HL-60 (cell line): ENCODE measurements at regions not wholly inside any gene's neighbourhood (a gene's known extent, or its start where the extent isn't known, plus 50 kb on each side); places are given as distances from the start of the nearest gene placed in this dataset.

Source experiments
- DNase-seq, 2 experiments: peaks; one replicate each; pipeline ENCODE4 v3.0.0-alpha.2; 2010 to 2020; ENCODE audit warnings: low read depth in 1 of 2, low spot score in 1 of 2
- H3K27ac ChIP-seq: fragments of 250-450 bp; sonication (Bioruptor Pico); replicated peaks from 2 replicates; pipeline ENCODE4 v1.5.1; 2020; ENCODE audit warnings: mild to moderate bottlenecking, moderate library complexity
- H3K27me3 ChIP-seq: fragments of 250-450 bp; sonication (Bioruptor Pico); 2 replicates; pipeline ENCODE4 v1.5.1; 2021; ENCODE audit warnings: mild to moderate bottlenecking, moderate library complexity; ENCODE audit not compliant: insufficient read depth, poor library complexity, severe bottlenecking
- H3K4me3 ChIP-seq: replicated peaks from 2 replicates; pipeline ENCODE4 v1.5.1; 2011; ENCODE audit warnings: mild to moderate bottlenecking, control low read depth, low read length; ENCODE audit not compliant: insufficient read depth
- CTCF ChIP-seq: IDR thresholded peaks from one replicate; pipeline ENCODE4 v1.5.1; 2011; ENCODE audit warnings: low read length, control low read depth, inconsistent platforms; ENCODE audit not compliant: insufficient read depth
- GABPA ChIP-seq: IDR thresholded peaks from 2 replicates; pipeline ENCODE4 v1.6.1; 2012; ENCODE audit warnings: low read depth
- POLR2AphosphoS5 ChIP-seq: IDR thresholded peaks from 2 replicates; pipeline ENCODE4 v1.6.1; 2012; ENCODE audit warnings: low read depth
- REST ChIP-seq: IDR thresholded peaks from 2 replicates; pipeline ENCODE4 v1.6.1; 2012; ENCODE audit warnings: low read depth; ENCODE audit not compliant: insufficient replicate concordance
- SPI1 ChIP-seq: IDR thresholded peaks from 2 replicates; pipeline ENCODE4 v1.6.1; 2012; ENCODE audit warnings: low read depth, mild to moderate bottlenecking, borderline replicate concordance

- H3K27me3 ChIP-seq = no peaks in the 10 kb centered on the region
- DNase-seq = no peak
- H3K27ac ChIP-seq = no peak overlapping the region
- no peak for TF ChIP-seq REST
- TF ChIP-seq SPI1 = no peak
- no peak for TF ChIP-seq CTCF
- no peak for TF ChIP-seq GABPA
- TF ChIP-seq POLR2AphosphoS5 = no peak
- no peak overlapping the region for H3K4me3 ChIP-seq
Measured at GRCh38 chr15:61376961-61377360, 147.9 kb upstream of the RORA start.

- TF ChIP-seq CTCF = no peak
- TF ChIP-seq SPI1 = no peak
- TF ChIP-seq GABPA = no peak
- no peak for TF ChIP-seq POLR2AphosphoS5
- TF ChIP-seq REST = no peak
- Histone ChIP-seq H3K4me3 (no peak overlapping the region), H3K27ac (no peak overlapping the region), H3K27me3 (no peaks in the 10 kb centered on the region)
- no peak for DNase-seq
Measured at GRCh38 chr15:61376516-61376915, 147.4 kb upstream of the RORA start.

GRCh38 chr15:61374848-61375247 lies 145.7 kb upstream of the RORA start:
- no peak for DNase-seq
- TF ChIP-seq GABPA (no peak), POLR2AphosphoS5 (no peak), CTCF (no peak)
- H3K27ac ChIP-seq = no peak overlapping the region
- H3K4me3 ChIP-seq = no peak overlapping the region
- H3K27me3 ChIP-seq = no peaks in the 10 kb centered on the region

GRCh38 chr15:61367953-61368352 lies 138.9 kb upstream of the RORA start:
- Histone ChIP-seq H3K27ac (no peak overlapping the region), H3K27me3 (no peaks in the 10 kb centered on the region), H3K4me3 (no peak overlapping the region)
- no peak for TF ChIP-seq CTCF
- no peak for TF ChIP-seq REST
- TF ChIP-seq SPI1 = no peak
- TF ChIP-seq POLR2AphosphoS5 = no peak
- TF ChIP-seq GABPA = no peak
- DNase-seq = no peak
